ENCODE measurements at regions not wholly inside any gene's neighbourhood (a gene's known extent, or its start where the extent isn't known, plus 50 kb on each side); places are given as distances from the start of the nearest gene placed in this dataset.

DNA sequence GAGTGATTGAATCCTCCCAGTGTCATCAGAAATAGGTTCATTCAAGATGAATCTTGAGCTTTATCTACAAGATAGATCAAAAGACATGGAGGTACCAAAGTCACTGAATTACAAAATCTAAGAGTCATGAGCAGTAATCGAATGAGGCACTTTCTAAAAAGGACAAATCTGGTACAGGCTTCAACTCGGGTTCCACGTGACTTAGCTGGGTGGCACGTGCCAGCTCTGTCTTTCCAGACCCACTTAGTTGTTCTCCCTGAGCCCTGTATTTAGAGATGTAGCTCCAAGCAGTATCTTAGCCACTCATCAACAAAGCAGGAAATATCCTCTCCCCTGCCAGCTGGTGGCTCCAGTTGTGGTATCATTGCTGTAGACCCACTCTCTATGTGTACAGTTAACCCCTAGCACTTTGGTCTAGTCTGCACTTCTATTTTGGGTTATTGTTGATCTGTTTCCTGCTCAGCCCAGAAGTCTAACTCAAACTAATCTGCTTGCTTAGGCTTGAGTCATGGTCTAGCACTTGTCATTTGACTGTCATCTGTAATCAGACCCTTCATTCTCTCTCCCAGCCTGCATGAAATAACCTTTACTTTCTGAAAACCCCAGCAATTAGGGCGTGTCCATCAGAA is 528.7 kb downstream of the ETS1 start:
- no peak for DNase-seq

DNA sequence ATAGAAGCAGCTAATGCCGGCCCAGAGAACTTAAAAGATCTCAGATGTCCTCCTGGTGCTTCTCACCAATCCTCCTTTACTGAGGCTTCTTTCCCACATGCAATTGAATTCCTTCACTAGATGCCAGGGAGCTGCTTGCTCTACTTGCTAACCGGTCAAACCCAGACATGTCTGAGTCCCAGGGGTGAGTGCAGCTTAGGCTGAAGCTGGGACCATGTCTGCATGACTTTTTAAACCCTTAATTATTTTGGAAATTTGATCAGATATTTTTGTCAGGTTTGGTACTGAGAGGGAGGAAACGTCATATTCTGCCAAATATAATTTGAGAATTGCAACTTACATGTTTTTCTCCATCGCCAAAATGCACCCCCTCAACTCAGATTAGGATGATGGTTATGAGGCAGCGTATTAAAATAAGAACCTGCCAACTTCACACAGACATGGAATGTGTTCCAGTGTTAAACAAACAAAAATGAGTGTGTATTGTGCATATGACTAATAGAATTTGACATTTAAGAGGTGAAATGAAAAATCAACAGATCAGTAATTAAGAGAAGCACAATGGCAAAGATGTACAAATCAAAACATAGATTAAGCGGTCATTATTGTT is 529.5 kb downstream of the ETS1 start:
- no peak for DNase-seq

DNA sequence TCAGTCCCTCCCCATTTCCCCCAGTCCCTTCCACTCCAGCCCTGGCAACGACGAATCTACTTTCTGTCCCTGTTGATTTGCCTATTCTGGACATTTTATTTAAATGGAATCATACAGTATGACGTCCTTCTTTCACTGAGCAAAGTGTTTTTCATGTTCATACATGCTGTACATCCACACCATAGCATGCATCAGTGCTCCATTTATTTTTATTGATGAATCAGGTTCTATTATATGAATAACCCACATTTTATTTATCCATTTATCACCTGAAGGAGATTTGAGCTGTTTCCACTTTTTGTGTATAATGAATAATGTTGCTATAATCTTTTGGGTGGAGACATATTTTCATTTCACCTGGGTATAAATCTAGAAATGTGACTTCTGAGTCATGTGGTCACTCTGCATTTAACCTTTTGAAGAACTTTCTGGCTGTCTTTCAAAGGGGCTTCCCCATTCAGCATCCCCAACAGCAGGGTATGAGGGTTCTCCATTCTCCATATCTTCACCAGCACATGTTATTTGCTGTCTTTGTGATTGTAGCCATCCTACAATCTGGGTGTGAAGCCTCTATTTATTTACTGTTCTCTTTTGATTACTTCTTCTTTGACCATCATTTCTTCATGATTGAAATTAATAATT is 531.7 kb downstream of the ETS1 start:
- no peak for DNase-seq

DNA sequence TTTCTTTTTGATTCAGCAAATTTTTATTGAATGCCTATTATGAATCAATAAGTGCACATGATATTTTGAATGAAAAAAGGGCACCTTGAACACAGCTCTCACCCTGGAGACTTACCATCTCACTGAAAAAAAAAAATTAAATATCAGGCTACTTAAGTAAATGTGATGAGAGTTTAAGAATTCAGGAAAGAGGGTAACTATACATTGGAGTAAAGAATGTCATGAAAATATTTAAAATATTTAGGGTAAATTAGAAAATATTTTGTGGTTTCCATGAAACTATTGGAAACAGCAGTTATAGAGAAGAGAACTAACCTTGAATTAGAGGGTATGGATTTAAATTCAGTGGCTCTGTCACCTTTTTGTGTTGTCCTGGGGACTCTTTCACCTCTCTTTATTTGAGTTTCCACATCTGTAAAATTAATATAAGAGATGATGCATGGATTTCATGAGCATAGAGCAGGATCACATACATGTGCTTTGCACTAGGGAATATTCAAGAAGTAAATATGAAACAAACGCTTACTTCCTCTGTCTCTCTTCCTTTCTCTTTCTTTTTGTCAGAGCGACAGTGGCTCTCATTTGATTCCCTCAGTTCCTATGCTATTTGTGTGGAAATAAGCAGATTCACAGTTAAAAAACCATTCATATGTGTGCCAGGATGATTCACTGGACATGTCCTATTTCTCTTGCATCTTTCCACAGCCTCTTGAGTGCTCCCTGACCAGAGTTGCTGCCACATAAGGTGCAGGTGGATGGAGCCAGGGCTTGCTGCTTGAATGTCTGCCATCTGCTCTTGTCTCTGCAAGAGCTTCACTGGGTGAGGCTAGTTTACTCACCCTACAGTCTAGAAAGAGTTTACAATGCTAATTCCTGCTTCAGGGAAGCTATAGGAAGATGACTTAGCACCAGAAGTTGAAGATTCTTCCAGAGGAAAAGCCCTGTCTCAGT is 533.1 kb downstream of the ETS1 start:
- no peak for DNase-seq

DNA sequence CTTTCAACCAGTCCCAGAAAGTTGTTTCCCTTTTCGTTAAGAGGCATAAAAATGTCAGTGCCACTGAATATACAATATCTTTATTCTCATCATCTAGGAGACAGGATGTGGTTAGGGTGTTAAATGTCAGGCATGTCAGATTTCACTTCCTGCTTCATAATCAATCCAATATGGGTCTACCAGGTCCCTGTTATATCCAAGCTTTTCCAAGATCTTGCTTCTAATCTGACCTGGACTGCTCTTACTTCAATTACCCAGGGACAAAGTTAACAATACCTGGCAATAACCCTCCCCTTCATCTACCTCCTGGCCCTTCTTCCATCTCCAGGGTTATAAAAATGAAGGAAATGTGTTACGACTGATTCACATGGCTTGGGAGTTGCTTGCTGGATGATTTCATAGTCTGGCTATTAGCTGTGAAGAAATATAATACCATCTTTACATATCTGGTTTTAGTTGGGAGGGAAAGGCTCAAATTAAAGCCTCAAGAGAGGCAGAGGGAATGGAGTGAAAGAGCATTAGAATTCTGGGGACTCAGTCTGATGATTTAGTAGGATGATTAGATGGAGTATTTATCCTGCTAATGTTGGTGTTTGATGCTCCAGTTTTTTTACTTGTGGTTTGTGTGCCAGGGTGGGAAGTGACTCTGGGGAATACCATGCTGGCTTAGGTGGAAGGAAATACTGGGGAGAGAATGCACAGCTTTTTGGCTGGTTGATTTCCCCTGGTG is 534.3 kb downstream of the ETS1 start:
- DNase-seq: no peak

DNA sequence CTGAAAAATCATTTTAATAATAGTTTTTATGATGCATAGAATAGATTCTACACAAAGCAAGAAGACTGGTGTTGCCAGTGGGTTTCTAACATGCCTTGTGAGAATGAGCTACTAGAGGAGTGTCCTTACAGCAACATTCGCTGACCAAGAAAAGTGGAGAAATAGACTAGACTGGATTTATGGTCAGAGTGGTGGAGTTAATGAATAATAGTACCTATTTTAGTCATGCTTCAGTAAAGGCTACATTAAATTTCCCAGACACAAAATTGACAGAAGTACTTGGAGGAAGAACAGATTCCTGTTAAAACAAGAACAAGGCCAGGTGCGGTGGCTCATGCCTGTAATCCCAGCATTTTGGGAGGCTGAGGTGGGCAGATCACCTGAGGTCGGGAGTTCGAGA is 539.2 kb downstream of the ETS1 start:
- DNase-seq: no peak

DNA sequence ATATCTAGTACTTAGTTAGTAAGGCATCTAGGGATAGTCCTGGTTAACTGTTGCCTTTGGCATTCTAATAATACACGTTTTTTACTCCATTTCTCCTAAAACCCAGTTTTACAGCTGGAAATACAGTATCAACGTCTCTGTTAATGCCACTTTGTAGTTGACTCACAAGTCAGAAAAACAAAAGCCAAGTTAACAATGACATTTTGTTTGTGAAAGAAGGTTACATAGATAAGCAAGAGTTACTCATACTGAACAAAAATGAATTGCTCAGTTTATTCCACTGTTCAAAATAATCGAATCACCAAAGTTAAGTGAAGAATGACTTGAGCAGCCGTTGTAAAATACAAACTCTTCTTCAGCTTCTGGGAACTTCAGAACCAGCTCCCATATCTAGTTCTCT is 540.3 kb downstream of the ETS1 start:
- no peak for DNase-seq

DNA sequence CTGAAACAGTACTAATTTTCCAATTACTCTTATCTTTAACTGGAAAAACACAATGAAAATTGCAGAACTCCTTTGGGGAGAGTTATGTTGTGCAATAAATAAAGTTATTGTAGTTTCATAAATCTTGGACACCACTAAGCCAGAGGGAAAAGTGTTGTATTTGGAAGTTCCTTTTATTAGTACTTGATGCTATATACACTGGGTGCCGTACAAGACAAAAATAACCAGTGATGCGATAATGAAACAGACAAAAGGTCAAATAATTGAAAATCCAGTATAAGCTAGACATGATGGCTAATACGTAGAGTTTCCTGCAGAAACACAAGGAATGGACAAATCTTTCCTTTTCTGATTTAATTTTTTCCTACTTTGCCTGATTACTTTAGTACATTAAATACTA is 541.1 kb downstream of the ETS1 start:
- no peak for DNase-seq

DNA sequence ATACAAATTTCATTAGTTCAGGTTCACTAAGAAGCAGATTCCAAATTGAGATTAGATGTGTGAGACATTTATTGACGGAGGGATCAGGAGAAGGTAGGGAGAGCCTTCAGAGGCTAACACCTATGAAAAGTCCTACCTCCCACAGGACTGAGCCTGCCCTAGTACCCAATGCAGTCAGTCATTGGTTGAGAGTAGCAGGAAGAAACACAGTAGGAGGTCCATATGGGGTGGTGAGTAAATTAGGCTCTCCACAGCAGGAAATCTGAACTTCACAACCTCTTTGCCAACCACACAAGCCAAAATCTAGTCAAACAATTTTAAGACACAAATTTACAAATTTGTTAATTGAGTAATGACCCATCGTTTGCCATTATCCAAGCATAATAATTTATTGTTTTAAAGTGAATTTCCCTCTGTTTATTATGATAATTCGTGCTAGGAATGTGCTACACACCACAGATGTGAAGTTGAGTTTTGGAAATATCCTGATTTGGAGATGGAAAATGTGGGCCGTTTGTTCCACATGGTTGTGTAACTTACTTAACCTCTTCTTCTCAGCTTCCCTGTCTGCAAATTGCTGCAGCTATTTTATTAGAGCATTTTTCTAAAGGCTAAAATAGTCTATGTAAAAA is 542.1 kb downstream of the ETS1 start:
- no peak for DNase-seq

DNA sequence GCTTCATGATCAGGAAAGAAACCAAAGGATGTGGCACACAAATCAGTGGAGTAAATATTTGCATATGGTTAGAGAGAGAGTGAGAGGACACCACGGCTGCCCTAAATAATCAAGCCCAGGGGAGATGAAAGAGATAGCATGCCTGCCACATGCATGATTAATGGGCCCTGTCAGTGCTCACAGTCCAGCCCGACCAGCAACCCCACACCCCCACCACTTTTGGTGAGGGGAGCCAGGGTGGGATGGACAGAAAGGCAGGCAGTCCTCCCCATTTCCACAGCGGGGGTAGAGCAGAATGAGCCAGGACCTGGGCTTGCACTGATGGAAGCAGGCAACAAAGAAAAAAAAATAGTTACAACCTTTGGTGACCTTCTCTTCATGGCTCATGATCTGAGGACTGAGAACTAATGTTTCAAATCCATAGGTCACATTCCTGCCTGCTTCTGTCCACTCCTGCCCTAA is 545.0 kb downstream of the ETS1 start:
- DNase-seq: no peak

DNA sequence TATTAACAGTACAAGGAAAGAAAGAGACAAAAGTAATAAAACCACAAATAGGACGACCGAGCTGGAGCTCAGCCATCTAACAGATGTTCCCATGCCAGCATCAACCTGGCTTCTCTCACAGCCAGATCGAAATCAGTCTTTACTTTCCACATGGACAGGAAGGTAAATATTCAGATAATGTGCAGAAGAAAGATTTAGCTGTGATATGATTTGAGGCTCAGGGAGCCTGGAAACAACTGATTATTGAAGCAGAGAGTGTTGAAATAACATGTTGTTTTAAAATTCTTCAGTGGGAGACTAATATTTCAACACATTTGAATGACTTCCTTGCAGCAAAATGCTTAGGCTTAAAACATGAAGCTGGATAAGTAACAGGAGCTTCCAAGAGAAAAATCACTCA is 546.8 kb downstream of the ETS1 start:
- DNase-seq: no peak

DNA sequence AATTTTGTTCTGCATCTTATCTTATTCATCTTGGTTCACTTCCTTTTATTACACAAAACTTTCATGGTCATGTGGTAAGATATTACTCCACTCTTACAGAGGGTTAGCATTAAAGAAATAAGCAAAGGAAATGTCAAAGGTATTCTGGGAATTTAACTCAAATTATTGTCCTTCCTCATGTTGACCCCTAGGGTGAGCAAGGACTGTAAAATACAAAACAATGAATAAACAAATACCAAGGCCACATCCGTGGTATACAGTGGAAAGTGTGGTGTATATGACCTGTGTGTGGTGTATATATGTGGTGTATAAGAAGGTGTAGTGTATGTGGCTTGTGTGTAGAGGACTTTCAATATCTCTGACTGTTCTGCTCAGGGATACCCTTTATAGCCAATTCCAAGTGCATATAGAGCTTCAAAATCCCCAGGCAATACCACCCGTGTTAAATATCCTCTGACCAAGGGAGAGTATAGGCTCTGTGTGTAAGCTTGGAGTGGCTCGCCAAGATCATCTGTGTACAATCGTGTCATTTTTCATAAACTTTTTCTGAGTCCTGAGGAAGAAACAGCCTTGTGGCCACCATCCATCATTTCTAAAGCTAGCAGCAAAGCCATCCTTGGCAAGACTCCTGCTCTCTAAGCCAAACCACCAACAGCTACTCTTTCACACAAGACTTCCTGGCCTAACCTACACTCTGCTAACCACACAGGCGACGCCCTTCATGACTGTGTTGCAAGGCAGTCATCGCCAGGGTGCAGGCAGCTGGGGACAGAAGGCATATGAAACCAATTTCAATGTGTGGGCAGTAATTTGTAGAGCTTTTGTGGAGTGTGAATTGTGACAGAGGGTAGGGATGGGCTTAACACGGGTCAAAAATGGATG is 548.0 kb downstream of the ETS1 start:
- DNase-seq: peak; percentile 86

DNA sequence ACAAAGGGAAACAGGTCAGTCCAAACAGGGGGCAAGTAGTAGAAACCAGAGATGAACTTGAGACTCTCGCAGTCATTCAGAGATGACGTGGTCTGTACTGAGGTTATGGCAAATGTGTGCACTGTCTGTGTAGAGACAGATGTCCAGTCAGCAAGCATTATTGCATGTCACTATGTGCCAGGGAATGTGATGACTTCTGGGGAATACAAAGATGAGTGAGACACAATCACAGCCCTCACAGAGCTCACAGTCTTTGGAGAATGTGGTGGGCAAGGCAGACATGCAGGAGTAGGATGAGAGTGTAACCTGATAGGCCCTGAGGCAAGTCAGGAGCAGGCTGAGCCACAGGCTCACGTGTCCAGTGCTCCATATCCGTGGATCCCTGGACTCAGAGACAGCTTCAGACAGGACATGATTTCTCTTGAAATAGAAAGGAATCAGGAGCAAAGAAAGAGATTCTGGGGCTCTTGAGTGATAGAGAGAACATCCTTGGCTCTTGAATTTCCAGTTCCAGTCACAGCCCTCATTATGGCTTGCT is 550.7 kb downstream of the ETS1 start:
- DNase-seq: no peak

DNA sequence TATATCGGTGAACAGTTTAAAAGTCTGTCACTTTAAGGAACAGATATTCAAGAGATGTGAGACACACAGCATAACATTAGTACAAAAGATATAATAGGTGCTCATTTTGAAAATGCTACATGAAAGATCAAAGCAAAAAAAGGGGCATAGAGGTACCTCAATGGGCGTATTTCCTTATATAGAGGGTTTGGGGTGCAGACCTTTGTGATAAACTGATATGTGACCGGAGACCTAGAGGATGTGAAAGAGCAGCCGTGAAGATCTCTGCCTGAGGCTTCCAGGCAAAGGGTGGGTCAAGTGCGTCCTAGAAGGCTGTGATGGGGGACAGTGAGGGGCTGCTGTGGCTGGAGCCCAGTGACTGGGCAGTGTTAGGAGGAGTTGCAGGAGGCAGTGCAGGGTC is 551.4 kb downstream of the ETS1 start:
- DNase-seq: no peak

DNA sequence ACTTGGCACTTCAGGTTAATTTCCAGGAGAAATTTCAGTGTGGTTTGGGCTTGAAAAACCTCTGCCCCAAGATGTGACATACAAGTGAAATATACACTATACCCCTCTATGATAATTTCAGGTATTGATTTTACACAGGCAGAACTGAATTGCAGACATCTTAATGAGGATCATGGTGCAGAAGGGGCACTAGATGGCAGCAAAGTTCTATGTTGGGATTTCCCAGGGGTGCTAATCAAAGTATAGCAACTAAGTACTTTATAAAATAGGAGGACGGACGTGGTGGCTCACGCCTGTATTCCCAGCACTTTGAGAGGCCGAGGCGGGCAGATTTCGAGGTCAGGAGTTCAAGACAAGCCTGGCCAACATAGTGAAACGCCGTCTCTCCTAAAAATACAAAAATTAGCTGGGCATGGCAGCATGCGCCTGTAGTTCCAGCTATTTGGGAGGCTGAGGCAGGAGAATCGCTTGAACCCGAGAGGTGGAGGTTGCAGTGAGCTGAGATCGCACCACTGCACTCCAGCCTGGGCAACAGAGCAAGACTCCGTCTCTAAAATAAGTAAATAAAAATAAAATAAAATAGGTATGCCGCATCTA is 555.7 kb downstream of the ETS1 start:
- peak; percentile 58 for DNase-seq

DNA sequence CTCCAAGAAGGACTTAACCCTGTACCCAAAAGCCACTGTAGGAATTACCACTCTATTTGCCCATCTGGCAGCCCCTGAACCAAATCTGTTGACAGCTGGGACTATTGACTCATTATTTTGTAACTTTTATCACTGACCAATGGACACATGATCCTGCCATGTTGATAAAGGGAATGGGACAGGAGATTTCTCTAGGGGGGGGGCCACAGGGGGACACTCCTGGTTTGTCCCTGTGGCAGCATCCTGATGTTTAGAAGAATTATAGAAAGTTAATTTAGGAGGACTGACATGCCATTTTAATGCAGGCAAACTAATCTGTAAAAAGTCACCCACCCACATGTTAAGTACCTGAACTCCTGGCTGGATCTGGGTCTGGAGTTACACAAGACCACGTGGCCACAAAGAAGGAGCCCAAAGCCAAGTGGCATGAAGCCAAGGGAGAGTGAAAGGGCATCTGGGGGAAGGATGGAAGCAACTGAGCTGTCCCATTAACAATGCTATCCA is 558.1 kb downstream of the ETS1 start:
- no peak for DNase-seq

DNA sequence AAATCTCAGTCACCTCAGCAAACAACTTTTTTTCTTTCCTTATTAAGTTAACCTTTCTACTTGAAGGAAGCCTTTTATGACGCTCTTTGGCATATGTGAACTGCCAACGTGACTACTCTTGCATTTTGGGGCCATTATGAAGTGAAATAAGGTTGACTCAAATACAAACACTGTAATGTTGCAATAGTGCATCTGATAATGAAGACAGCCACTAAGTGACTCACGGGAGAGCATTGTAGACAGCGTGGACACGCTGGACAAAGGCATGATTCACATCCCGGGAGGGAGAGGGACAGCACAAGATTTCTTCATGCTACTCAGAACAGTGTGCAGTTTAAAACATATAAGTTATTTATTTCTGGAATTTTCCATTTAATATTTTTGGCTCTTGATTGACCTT is 560.8 kb downstream of the ETS1 start:
- no peak for DNase-seq

DNA sequence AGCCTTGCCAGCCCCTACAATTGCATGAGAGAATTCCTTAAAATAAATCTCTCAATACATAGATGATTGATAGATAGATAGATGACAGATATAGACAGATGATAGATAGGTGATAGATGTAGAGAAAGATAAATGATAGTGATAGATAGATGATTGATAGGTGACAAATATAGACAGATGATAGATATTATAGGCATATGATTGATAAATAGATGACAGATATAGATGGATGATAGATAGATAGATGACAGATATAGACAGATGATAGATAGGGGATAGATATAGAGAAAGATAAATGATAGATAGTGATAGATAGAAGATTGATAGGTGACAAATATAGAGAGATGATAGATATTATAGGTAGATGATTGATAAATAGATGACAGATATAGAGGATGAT is 564.6 kb downstream of the ETS1 start:
- DNase-seq: no peak

DNA sequence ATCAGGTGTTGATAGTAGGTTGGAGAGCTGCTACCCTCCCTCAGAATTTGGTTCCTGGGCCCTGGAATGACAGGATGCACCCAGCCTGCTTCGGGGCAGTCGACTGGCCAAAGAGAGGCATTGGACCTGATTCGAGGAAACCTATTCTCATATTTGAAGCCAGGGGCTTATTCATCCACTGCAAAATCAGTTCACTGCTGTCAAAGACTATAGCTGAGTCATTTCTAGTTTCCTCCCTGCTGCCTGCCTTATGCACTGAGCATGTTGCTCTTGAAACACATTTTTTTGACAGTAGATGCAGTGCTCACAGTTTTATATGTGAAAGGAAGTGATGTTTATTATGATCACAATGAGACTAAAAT is 565.4 kb downstream of the ETS1 start:
- no peak for DNase-seq

DNA sequence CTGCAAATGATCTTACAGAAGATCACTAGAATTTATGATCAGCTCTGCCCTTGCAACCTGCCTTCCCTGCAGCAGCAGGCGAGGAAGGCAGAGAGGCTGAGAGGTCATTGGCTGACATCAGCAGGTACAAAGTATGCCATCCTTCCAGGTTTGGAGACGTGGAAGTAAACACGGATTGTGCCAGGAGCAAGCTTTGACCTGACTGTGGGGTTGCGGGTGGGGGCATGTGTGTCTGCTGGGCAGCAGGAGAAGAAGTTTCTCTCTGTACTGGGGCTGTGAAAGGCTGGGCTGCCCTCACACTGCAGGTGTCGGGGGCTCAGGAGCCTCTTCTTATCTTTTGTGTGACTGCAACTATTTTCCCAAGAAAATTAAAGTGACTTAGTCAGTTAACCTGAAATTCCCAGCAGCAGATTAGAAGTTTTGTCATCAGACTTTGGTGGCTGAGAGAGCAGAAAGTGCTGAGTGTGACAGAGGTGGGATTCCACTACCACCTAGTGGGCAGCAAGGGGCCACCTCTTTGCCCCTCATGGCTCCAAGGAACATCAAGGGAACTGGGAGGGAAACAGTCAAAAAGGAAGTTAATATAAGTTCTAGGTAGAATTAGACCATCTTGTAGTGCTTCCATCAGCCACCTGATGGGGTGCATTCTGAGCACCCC is 565.9 kb downstream of the ETS1 start:
- no peak for DNase-seq
